HG03354 (cell line): ENCODE measurements at regions not wholly inside any gene's neighbourhood (a gene's known extent, or its start where the extent isn't known, plus 50 kb on each side); places are given as distances from the start of the nearest gene placed in this dataset.

ENCODE experiments used
- ATAC-seq: cut with Tn5 transposase; IDR thresholded peaks from one replicate; pipeline ENCODE4 v1.9.1; 2021; ENCODE audit warnings: mild to moderate bottlenecking; ENCODE audit not compliant: unreplicated experiment, poor library complexity, severe bottlenecking

DNA sequence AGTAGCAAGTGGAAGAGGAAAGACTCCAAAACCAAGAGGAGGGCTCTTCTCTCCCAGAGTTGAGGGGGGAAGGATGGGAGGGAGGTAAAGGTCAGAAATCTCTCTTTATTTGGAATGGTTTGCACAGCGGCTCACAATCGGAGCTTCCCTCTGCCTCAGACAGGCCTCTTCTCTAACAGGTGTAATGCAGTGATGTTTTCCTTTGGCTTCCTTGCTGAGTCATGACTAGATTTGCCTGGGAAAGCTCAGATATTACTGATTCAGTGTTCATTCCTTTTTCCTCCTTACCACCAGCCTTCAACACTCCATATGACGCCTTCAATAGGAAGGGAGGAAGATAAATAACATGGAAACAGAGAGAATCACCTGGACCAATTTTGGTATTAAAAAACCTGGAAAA is 136.6 kb downstream of the RNF152 start:
- ATAC-seq, result no peak

- ATAC-seq, result no peak
Measured at GRCh38 chr18:61755555-61755954, 137.3 kb downstream of the RNF152 start.

DNA sequence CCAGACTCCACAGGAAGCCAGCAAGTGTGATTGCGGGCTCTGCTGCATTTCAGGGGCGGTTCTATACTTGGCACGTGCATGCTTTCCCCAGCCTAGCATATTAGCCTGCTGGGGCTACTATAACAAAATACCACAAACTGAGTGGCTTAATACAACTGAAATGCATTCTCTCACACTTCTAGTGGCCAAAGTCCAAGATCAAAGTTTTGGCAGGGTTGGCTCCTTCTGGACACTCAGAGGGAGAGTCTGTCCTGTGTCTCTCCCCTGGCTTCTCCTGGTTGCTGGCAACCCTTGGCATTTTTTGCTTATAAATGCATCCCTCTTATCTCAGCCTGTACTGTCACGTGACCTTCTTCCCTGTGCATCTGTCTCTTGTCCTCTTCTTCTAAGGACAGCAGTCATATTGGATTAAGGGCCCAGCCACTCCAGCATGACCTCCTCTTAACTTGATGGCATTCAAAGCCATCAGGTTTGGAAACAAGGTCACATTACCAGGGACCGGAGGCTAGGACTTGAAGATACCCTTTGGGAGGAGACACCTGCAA is 138.7 kb downstream of the RNF152 start:
- no peak for ATAC-seq

DNA sequence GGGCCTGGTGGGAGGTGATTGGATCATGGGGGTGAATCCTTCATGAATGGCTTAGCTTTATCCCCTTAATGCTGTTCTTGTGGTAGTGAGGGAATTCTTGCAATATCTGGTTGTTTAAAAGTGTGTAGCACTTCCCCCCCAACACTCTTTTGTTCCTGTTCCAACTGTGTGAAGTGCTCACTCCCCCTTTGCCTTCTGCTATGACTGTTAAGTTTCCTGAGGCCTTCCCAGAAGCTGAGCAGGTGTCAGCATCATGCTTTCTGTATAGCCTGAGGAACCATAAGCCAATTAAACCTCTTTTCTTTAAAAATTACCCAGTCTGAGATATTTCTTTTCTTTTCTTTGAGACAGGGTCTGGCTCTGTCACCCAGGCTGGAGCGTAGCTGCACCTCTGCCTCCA is 139.4 kb downstream of the RNF152 start:
- no peak for ATAC-seq

GRCh38 chr18:61752973-61753372 is 139.8 kb downstream of the RNF152 start:
- ATAC-seq, result no peak

- no peak for ATAC-seq
Measured at GRCh38 chr18:61750840-61751668, 141.8 kb downstream of the RNF152 start.

DNA sequence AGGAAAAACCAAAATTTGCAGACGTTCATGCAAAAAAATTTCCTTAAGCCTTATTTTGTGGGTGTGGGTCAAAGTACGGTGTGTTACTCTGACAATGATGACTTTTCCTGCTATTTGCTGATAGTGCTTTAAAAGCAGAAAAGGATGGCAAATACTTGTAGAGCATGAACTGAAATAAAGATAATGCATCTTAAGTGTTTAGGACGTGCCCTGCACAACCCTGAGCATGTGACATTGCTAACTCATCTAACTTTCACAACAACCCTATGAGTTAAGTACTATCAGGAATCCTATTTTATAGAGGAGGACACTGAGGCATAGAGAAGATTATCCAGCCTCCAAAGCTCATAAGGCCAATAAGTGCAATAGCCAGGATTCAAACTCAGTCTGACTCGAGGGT is 143.3 kb downstream of the RNF152 start:
- ATAC-seq, result no peak

DNA sequence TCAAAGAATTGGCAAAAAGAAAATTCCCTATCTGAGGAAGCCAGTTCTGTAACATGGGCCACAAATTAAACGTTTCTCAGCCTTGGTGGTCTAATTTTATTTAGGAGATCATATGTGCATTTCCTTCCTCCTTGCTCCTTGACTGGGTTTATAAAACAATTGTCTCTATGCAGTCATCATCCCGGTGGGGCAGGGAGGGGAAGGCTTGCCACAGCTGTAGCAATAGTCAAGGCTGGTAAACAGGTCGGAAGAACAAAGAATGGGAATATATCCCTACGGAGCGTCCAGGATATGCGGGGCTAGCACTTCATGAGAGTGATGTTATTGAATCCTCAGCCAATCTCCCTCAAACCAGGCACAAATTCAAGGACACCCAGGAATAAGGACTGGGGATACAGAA is 143.8 kb downstream of the RNF152 start:
- ATAC-seq, result no peak

- ATAC-seq, result no peak
Measured at GRCh38 chr18:61748004-61748403, 144.8 kb downstream of the RNF152 start.

GRCh38 chr18:61743775-61744531 is 148.9 kb downstream of the RNF152 start:
- ATAC-seq, result no peak

DNA sequence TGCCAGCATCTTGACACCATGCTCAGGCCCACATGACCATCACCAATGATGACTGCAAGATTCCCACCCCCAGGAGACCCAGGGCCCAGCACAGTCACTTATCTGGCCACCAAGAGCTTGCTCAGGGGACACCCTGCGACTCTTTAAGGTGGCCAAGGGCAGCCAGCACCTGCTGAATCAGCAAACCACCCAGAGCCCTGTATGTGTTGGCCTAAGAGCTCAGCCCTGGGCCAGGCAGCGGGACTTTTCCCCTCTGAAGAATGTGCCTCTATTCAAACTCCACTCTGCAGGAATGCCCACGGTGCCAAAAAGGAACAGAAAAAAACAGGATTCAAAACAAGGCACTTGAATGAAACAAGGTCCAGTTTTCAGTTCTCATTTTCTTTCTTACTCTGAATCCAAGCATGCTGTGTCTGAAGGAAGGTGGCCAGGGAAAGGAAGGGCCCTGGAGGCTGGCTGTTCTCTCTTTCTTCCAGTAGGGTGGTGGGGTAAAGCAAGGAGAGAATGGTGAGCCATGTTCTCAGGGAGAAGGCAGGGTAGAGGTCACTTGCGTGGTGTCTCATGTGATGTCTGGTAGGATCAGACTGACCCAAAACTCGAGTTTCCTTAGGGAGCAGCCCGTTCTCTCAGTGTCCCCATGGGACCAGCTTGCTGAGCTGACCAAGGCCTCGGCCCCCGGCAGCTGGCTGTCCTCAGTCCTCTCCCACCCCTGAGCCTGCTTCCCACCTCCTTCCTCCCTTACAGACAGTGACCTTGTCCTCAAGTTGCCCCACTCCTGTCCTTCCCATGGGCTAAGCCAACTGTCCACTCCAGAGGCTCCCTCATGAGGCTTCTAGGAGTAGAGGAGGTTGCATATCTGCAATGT is 150.0 kb downstream of the RNF152 start:
- ATAC-seq, result no peak

DNA sequence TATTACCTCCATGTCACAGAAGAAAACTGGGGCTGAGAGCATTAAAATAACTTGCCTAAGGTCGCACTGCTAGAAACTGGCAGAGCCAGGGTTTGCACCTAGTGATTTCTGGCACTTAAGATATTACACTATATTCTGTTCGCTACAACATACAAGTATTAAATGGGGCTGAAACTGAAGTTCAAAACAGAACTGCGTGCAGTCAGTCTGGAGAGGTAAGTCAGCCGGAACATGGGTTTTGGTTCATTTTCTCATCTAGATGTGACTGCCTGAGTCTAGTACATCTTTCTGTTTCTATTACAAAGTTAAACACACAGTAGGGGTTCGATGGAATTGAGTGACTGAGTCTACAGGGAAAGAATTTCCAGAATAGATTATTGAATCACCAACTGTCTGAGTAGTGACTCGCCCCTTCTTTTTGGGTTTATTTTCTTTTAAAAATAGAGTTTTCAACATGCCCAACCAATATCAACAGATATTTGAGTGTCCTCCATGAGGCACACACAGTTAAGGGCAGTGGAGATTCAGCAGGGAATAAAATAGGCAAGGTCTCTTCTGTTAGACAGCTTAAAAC is 150.8 kb downstream of the RNF152 start:
- no peak for ATAC-seq

GRCh38 chr18:61738488-61738887 is 154.3 kb downstream of the RNF152 start:
- ATAC-seq, result no peak

DNA sequence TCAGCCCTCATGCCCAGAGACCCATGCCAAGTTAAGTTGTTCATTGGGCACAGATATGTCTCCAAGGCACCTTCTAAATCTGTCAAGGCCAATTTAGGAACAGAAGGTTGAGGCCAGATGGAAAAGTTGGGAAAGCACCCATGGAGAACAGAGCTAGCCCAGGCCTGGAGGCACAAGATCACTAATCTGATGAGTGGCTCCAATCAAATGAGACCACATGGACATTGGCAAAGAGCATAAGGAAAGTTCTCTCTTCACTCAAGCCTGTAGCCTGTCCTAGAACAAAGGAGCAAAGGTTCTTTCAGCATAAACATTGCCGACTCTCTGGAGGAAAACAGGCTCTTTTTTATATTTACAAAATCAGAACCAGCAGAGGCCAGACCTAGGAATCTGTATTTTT is 154.8 kb downstream of the RNF152 start:
- ATAC-seq, result no peak

GRCh38 chr18:61736133-61736532 is 156.7 kb downstream of the RNF152 start:
- no peak for ATAC-seq

DNA sequence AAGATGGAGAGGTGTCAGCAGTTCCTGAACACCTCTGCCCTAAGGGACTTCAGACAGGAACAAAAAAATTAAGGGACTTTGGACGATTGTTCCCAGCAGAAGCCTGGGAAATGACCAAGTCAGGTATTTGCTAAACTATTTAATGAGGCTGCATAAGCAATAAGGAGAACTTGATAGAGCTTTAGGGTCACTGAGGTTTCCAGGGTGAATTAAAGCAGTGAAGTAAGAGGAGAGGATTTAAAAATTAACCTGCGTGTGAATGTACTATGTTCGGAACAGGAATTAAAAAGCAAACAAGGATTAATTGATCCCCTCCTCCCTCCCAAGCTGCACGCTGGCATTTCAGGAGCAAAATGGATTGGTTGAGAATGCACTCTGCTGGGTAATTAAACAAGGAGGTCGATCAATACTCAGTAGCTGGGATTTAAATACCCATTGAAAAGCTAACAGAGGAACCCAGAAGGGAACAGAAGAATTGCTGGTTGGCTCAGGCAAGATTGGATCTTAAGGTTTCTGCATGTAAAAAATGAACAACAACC is 157.2 kb downstream of the RNF152 start:
- no peak for ATAC-seq

- no peak for ATAC-seq
Measured at GRCh38 chr18:61734396-61734795, 158.4 kb downstream of the RNF152 start.

GRCh38 chr18:61732854-61733253 is 160.0 kb downstream of the RNF152 start:
- ATAC-seq, result no peak

GRCh38 chr18:61731693-61732376 is 161.0 kb downstream of the RNF152 start:
- no peak for ATAC-seq
